ENCODE measurements at regions not wholly inside any gene's neighbourhood (a gene's known extent, or its start where the extent isn't known, plus 50 kb on each side); places are given as distances from the start of the nearest gene placed in this dataset.
"Not testable (repeated sequence)": the region's sequence is repeated elsewhere in the genome, so short reads cannot be mapped to it uniquely, and the experiment has no call there.

- no peak for DNase-seq (ENCODE audit: low spot score)
Measured at GRCh38 chr12:28771968-28772367, 377.1 kb upstream of the FAR2 start.

DNA sequence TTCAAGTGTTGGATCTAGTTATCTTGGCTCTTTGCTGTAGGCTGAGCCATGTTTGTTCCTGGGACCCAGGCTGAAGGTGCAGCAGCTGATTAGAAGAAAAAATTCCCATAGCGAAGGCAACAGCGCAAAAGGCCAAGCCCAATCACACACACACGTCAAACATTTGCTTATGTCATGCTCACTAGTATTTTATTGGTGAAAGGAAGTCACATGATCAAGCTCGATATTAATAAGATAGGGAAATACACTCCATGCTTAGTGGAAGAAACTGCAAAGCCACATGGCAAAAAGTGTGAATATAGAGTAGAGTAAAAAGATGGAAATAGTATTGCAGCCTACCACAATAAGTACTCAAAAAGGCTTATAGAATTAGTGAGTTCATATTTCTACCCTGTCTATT lies 373.5 kb upstream of the FAR2 start:
- DNase-seq (ENCODE audit: low spot score): no peak

GRCh38 chr12:28776220-28776619 lies 372.9 kb upstream of the FAR2 start:
- DNase-seq (ENCODE audit: low spot score): no peak

DNA sequence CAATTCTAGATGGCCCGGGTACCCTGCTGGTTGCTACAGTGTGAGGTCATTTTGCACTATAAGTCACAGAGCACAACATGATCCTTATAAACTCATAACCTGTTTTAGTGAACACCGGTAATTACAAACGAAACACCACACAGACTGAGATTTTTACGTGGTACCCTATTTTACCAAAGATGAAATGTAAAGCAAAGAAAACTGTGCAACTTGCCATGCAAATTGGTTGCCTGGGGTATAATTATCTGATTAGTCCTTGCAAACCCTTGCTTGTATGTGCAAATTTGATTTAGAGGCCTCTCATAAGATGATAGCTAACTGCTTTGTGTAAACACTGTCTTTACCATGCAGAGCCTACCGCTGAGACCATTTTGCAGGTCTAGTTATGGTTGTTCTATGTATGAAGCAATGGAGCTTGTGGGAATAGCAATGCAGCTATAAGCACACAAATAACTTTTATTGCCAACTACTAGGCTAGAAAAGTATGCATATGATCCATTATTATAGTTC lies 372.1 kb upstream of the FAR2 start:
- no peak for DNase-seq (ENCODE audit: low spot score)

DNA sequence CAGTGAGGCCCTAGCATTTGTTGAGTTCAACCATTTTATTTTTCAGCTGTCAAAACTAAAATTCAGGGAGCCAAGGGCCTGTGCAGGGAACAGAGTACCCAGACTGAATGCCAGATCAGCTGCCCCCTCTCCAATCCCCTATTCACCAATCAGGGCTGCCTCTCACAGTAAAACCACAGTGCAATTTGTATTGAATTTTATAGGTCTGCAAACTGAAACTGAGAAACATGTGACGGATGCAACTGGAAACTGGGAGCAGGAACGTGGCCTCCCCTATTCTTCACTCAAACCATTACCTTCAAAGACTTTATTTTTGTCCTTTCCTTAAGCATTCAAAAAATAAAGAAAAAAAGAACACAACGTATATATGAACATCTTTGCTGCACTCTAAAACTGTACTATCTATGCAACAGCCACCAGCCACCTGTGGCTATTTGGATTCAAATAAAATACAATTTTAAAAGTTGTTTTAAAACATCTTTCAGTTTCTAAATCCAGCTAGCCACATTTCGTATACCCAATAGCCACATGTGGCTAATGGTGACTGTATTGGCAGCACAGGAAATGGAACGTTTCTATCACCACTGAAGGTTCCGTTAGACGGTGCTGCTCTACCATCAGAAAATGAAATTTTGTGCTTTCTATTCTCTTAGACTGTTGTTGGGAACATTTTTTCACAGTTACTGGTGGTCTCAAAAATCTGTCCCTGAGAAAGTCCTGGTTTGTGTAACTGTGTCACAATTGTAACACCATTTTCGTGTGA lies 371.3 kb upstream of the FAR2 start:
- no peak for DNase-seq (ENCODE audit: low spot score)

- DNase-seq (ENCODE audit: low spot score): no peak
Measured at GRCh38 chr12:28780096-28780495, 369.0 kb upstream of the FAR2 start.

- DNase-seq (ENCODE audit: low spot score): no peak
Measured at GRCh38 chr12:28780960-28781359, 368.1 kb upstream of the FAR2 start.

- no peak for DNase-seq (ENCODE audit: low spot score)
Measured at GRCh38 chr12:28781671-28782652, 367.1 kb upstream of the FAR2 start.

GRCh38 chr12:28782812-28783211 lies 366.3 kb upstream of the FAR2 start:
- no peak for DNase-seq (ENCODE audit: low spot score)

- DNase-seq (ENCODE audit: low spot score): peak; percentile 48
Measured at GRCh38 chr12:28787151-28787550, 361.9 kb upstream of the FAR2 start.

DNA sequence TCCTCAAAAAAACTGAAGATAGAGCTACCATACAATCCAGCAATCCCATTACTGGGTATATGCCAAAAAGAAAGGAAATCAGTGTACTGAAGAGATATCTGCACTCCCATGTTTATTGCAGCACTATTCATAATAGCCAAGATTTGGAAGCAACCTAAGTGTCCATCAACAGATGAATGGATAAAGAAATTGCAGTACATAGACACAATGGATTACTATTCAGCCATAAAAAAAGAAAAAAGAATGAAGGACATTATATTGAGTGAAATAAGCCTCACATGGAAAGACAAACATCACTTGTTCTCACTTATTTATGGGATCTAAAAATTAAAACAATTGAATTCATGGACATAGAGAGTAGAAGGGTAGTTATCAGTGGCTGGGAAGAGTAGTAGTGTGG lies 360.8 kb upstream of the FAR2 start:
- not testable (repeated sequence) for DNase-seq (ENCODE audit: low spot score)

DNA sequence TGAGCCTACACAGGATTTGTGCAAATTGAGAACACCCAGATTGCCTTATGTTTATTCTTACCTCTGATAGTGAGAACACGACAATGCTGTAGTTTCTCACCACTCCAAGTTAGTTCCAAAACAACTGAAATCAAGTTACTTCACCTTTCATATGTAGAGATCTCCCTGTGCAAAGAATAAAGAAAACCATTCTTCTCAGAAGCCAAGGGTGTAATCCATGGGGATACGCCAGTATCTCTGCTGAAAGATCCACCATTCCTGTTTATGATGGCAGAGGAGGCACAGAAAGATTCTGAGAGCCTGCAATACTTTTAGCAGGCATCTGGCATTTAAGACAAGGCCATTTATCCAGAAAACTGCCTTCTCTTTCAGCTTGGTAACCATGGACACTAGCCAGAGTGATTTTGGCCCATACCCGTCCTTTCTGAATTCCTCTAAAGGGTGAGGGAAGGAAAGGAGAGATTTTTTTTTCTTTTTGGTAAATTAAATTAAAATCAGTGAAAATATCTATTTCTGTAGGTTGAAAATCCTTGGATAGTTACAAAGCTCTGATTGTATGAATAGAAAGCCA lies 355.4 kb upstream of the FAR2 start:
- DNase-seq (ENCODE audit: low spot score): peak; percentile 32

- DNase-seq (ENCODE audit: low spot score): no peak
Measured at GRCh38 chr12:28794211-28794610, 354.9 kb upstream of the FAR2 start.

GRCh38 chr12:28794786-28795185 lies 354.3 kb upstream of the FAR2 start:
- no peak for DNase-seq (ENCODE audit: low spot score)

DNA sequence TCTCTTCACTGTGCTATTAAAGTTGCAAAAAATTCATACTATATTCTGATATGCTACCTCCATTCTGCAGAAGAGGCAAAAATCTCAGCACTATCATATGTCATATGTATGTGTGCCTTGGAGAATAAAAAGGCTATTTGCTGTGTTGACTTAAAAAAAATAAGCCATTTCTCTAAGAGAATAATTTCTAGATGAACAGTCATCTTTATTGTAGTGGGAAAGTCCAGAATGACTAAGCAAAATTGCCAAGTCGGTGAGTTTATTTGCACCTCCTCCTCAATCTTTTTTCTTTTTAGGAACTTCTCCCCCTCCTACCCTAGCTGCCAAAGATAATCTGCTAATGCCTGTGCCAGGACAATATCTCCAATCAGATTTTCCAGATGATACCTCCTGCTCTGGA lies 353.8 kb upstream of the FAR2 start:
- DNase-seq (ENCODE audit: low spot score): no peak

DNA sequence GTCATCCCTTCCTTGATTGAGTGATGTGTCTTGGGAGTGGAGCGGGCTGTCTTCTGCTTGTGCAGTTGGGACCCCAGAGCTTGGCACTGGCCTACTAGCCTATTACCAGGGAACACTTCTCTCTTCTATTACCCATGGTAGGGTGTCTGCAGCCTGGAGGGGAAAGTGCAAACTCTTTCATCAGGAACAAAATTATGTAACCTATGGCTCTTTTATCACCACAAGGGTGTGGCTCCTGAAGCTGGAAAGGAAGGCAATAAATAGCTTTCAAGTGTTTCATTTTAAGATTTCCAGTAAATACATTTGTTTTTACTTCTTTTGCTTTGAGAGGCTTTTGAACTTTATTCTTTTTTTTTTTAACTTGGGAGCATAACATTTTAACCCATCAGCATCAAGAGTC lies 349.7 kb upstream of the FAR2 start:
- no peak for DNase-seq (ENCODE audit: low spot score)

- DNase-seq (ENCODE audit: low spot score): no peak
Measured at GRCh38 chr12:28800129-28800528, 348.9 kb upstream of the FAR2 start.

DNA sequence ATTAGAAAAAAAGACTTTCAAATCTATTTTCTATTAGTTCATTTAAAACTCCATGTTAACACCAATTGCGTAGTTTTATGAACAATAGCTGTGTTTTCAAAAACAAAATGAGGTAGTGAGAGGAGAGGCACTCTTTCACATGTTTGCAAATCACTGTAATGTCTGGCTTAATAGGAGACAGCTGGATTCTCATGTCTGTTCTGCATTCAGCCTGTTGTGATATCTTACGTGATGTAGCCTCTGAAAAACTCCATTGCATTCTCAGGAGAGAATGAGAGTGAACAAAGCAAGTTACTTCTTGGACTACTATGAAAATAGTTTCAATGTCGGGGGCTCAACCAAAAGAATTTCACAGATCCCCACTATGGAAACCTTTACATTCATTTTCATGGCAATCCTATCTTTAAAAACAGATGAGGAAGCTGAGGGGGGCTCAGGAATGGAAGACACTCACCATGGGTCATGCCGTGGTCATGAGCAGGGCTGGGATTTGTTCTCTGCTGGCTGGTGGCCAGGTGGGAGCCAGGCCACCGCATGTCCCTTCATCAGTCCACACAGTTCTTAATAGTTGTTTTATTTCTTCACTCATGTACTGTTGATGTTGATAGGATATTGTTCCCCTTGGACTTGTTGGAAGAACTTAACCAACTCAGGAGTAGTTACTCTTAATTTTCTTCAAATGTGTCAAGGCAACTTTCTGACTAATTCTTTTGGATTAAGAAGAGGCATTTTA lies 346.2 kb upstream of the FAR2 start:
- no peak for DNase-seq (ENCODE audit: low spot score)

DNA sequence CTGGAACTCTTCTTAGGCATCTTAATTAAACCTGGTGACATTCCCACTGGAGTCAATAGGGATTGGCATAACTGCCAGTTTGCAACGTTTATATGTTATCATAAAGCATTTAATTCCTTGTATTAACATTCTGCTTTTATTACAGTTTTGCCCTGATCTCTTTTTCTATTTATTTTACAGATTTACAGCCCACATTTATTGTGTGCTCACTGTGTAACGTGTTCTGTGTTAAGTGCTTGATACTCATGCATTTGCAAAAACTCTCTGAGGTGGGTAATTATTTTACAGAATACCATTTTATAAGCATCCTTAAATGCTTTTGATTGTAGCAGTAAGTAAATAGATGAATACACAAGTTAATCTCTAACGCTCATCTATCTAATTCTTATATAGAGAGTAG lies 341.5 kb upstream of the FAR2 start:
- DNase-seq (ENCODE audit: low spot score): no peak

DNA sequence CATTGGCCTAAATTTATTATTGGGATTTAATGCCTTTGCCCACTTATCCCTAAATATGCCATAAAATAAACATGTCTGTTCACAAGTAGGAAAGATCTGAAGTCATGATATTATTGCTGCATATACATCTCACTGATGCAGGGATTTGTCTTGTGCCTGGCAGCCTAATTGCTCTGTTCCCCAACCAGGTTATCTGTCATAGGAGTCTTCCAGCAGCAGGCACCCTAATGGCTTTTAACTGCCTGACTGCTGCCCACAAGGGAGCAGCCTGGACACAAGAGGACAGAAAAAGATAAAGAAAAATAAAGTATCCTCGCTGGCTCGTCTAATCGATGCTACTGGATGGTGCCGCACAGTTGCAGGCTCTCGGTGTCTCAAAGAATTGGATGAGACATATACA lies 337.6 kb upstream of the FAR2 start:
- DNase-seq (ENCODE audit: low spot score): no peak

DNA sequence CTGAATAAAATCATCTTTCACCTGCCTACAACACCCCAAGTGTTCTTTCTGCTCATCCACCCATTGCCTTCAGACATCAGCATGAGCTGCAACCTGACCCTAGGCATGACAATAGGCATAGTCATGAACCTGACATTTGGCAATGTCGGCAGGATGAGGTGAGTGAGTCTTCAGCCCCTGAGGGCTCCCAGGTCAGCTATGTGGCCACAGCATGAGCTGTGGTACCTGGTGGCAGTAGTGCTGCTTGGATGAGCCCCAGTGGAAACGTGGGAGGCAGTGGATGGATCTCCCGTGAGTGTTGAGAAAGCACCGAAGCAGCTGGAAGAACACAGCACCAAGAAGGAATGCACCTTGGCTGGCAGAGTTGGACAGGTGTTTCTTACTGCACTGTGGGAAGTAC lies 334.8 kb upstream of the FAR2 start:
- DNase-seq (ENCODE audit: low spot score): no peak

DNA sequence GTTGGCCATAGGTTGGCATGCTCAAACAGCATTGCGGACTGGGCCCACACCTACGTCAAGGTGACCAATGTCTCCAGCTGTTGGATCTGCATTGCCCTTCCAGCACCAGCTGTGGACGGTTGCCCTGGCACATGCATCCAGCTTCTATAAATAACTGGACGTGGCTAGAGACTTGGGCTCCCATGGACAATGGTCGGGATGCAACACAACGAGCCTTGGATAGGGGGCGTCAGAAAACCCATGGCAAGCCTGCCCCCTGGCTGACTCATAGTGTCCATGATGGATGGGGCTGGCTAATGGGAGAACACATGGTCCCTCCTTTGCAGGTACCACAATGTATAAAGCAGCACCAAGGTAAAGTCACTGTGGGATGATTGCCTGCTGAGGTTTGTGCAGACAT lies 331.6 kb upstream of the FAR2 start:
- DNase-seq (ENCODE audit: low spot score): no peak

Data from Ammon's horn (tissue), 1 donor.